K562 (cell line): ENCODE measurements at regions not wholly inside any gene's neighbourhood (a gene's known extent, or its start where the extent isn't known, plus 50 kb on each side); places are given as distances from the start of the nearest gene placed in this dataset.

Experiments
- ATAC-seq: fragments of 200-7000 bp; cut with Tn5 transposase; 3 replicates; pipeline ENCODE4 v1.9.1; 2020; ENCODE audit warnings: moderate library complexity
- BruUV-seq: library from RNA; stranded (reverse); fragments of 400-500 nt; replicated peaks from 2 replicates; lab custom pipeline; 2021; lab: Mats Ljungman, UMichigan
- CTCF ChIA-PET: fragments of 300-600 bp; formaldehyde crosslinking; extraction: SDS; loops from one replicate; lab custom pipeline; 2021; ENCODE audit warnings: low intra/inter-chr PET ratio; lab: Yijun Ruan, JAX
- POLR2A ChIA-PET: fragments of 300-600, 350-650 bp; sonication (Branson Sonifier 250); formaldehyde crosslinking; extraction: SDS; loops from one replicate; lab custom pipeline; 2021; ENCODE audit warnings: antibody characterized with exemption, inconsistent platforms; lab: Yijun Ruan, JAX
- DNase-seq, 4 experiments: peaks; one replicate each; pipeline versions ENCODE4 v3.0.0 to v3.0.0-alpha.2; 2011 to 2018; ENCODE audit warnings: low spot score in 3 of 4, mixed read lengths in 3 of 4; ENCODE audit errors: extremely low read depth in 1 of 4
- FAIRE-seq: peaks from 2 replicates; lab custom pipeline; 2011; peaks lifted over from hg19 to GRCh38; lab: Jason Lieb, UNC
- H2AFZ ChIP-seq: 2 replicates; pipeline ENCODE4 v1.6.0; 2011; ENCODE audit warnings: low read depth, low read length, control low read depth, inconsistent platforms
- H3K27ac ChIP-seq: fragments of 200-600 bp; 3 replicates; pipeline ENCODE4 v1.8.0; 2011; ENCODE audit warnings: low read depth, mild to moderate bottlenecking, control low read depth, inconsistent platforms, low read length, moderate library complexity, mixed read lengths; ENCODE audit errors: extremely low read depth
- H3K27me3 ChIP-seq, 2 experiments: fragments of 300-600 bp in 1 of 2; 2 replicates in 1 of 2; 3 replicates in 1 of 2; pipeline versions ENCODE4 v1.6.0 to v1.8.0; 2011; ENCODE audit warnings: inconsistent platforms in 2 of 2, low read length in 2 of 2, mild to moderate bottlenecking in 1 of 2, mixed read lengths in 1 of 2, moderate library complexity in 1 of 2; ENCODE audit not compliant: control insufficient read depth in 2 of 2, insufficient read depth in 2 of 2
- H3K36me3 ChIP-seq: fragments of 300-600 bp; 3 replicates; pipeline ENCODE4 v1.8.0; 2011; ENCODE audit warnings: mild to moderate bottlenecking, low read length, inconsistent platforms; ENCODE audit not compliant: control insufficient read depth, insufficient read depth
- H3K4me1 ChIP-seq, 2 experiments: fragments of 200-600 bp in 1 of 2; replicated peaks in 1 of 2; 2 replicates in 1 of 2; 3 replicates in 1 of 2; pipeline versions ENCODE4 v1.5.1 to v1.8.0; 2011; ENCODE audit warnings: inconsistent platforms in 2 of 2, low read length in 2 of 2, mild to moderate bottlenecking in 1 of 2, mixed read lengths in 1 of 2, moderate library complexity in 1 of 2; ENCODE audit not compliant: control insufficient read depth in 2 of 2, insufficient read depth in 2 of 2
- H3K4me2 ChIP-seq: 2 replicates; pipeline ENCODE4 v1.6.1; 2011; ENCODE audit warnings: low read length, control low read depth, inconsistent platforms, mixed read lengths; ENCODE audit not compliant: insufficient read depth
- H3K4me3 ChIP-seq: fragments of 200-600 bp; sonication (generic), shearing (Covaris generic); 2 replicates; pipeline ENCODE4 v1.5.1; 2016; ENCODE audit warnings: control low read depth, inconsistent platforms
- H3K79me2 ChIP-seq: fragments of 200-600 bp; 3 replicates; pipeline ENCODE4 v1.8.0; 2011; ENCODE audit warnings: low read length, inconsistent platforms; ENCODE audit not compliant: control insufficient read depth, insufficient read depth
- H3K9ac ChIP-seq, 2 experiments: 2 replicates each; pipeline versions ENCODE4 v1.6.0 to v1.6.1; 2011; ENCODE audit warnings: low read depth in 2 of 2, low read length in 2 of 2, control low read depth in 1 of 2, inconsistent platforms in 1 of 2, mild to moderate bottlenecking in 1 of 2, mixed read lengths in 1 of 2; ENCODE audit not compliant: insufficient read depth in 1 of 2
- H3K9me1 ChIP-seq: one replicate; pipeline ENCODE4 v1.6.0; 2011; ENCODE audit warnings: inconsistent platforms, mild to moderate bottlenecking, low read length, moderate library complexity; ENCODE audit not compliant: control insufficient read depth, insufficient read depth
- H3K9me3 ChIP-seq: replicated peaks from 2 replicates; pipeline ENCODE4 v1.5.1; 2011; ENCODE audit warnings: low read depth, low read length, inconsistent platforms; ENCODE audit not compliant: control insufficient read depth, insufficient read depth
- H4K20me1 ChIP-seq: replicated peaks from 2 replicates; pipeline ENCODE4 v1.6.1; 2011; ENCODE audit warnings: low read length, inconsistent platforms, mixed read lengths; ENCODE audit not compliant: control insufficient read depth, insufficient read depth
- AFF1 ChIP-seq, 2 experiments: fragments of 450-650 bp; IDR thresholded peaks; 2 replicates each; pipeline ENCODE4 v1.6.1; 2018; ENCODE audit warnings: mild to moderate bottlenecking in 2 of 2, low read depth in 1 of 2; ENCODE audit not compliant: partially characterized antibody in 2 of 2
- ATF1 ChIP-seq, 2 experiments: fragments of 450-650 bp in 1 of 2; IDR thresholded peaks; 2 replicates each; pipeline ENCODE4 v1.6.1; 2016; ENCODE audit warnings: missing compliant biosample characterization in 1 of 2, missing genetic modification characterization in 1 of 2
- BCOR ChIP-seq: fragments of 450-650 bp; IDR thresholded peaks from 2 replicates; pipeline ENCODE4 v1.6.1; 2016
- CSDE1 ChIP-seq, 2 experiments: fragments of 450-650 bp; IDR thresholded peaks; 2 replicates each; pipeline ENCODE4 v1.6.1; 2016; ENCODE audit warnings: mild to moderate bottlenecking in 1 of 2
- E2F3 ChIP-seq: fragments of 250-450 bp; sonication (Bioruptor Pico); IDR thresholded peaks from 2 replicates; pipeline ENCODE4 v1.4.0; 2020; ENCODE audit warnings: mild to moderate bottlenecking
- ILF3 ChIP-seq: fragments of 450-650 bp; IDR thresholded peaks from 2 replicates; pipeline ENCODE4 v1.6.1; 2018; ENCODE audit warnings: antibody characterized with exemption, mild to moderate bottlenecking, moderate library complexity, borderline replicate concordance
- STAT5A ChIP-seq: IDR thresholded peaks from 2 replicates; pipeline ENCODE4 v1.6.1; 2012; ENCODE audit warnings: low read length, inconsistent platforms, borderline replicate concordance
- USF2 ChIP-seq: sonication (generic); formaldehyde crosslinking; IDR thresholded peaks from 2 replicates; pipeline ENCODE4 v1.5.0; 2020; ENCODE audit warnings: missing genetic modification reagents
- ZFPM2 ChIP-seq: fragments of 250-450 bp; sonication (Bioruptor Pico); IDR thresholded peaks from 2 replicates; pipeline ENCODE4 v1.5.1; 2022; ENCODE audit warnings: mild to moderate bottlenecking
- ZNF121 ChIP-seq: sonication (generic); formaldehyde crosslinking; conservative IDR thresholded peaks from 2 replicates; pipeline ENCODE4 v1.8.0; 2022; ENCODE audit warnings: missing genetic modification reagents
- ZNF224 ChIP-seq: sonication (generic); formaldehyde crosslinking; IDR thresholded peaks from 2 replicates; pipeline ENCODE4 v1.8.0; 2022; ENCODE audit warnings: mild to moderate bottlenecking, missing genetic modification reagents
- ZNF239 ChIP-seq: fragments of 250-450 bp; sonication (Bioruptor Pico); IDR thresholded peaks from 2 replicates; pipeline ENCODE4 v1.4.0; 2020; ENCODE audit warnings: mild to moderate bottlenecking
- ZNF253 ChIP-seq: fragments of 250-450 bp; sonication (Bioruptor Pico); conservative IDR thresholded peaks from 2 replicates; pipeline ENCODE4 v1.6.1; 2021; ENCODE audit warnings: mild to moderate bottlenecking
- ZNF449 ChIP-seq: fragments of 250-450 bp; sonication (Bioruptor Pico); IDR thresholded peaks from 2 replicates; pipeline ENCODE4 v1.8.0; 2022; ENCODE audit warnings: moderate library complexity, mild to moderate bottlenecking, inconsistent platforms
- ZNF511 ChIP-seq: sonication (generic); formaldehyde crosslinking; IDR thresholded peaks from 2 replicates; pipeline ENCODE4 v1.8.0; 2022; ENCODE audit warnings: mild to moderate bottlenecking, missing genetic modification reagents
- ZNF583 ChIP-seq: fragments of 250-450 bp; sonication (Bioruptor Pico); IDR thresholded peaks from 2 replicates; pipeline ENCODE4 v1.4.0; 2020
- WGBS: fragments of 100-300 bp; shearing (Covaris generic); methylation state at CpG from one replicate; pipeline ENCODE4 v1.1.6; 2016; ENCODE audit warnings: low coverage, mixed read lengths; ENCODE audit not compliant: insufficient coverage; ENCODE audit errors: missing lambda C conversion rate; 5-methylcytosine and 5-hydroxymethylcytosine counted together
- in situ Hi-C: fragments of 300-500 bp; cut with MboI; formaldehyde crosslinking; loops from 4 replicates; pipeline ENCODE4 v1.15.0; 2018; ENCODE audit warnings: inconsistent platforms, mixed read lengths
- intact Hi-C: fragments of 100-400 bp; cut with micrococcal nuclease; formaldehyde crosslinking; loops from 2 replicates; pipeline ENCODE4 v1.14.2; 2022

GRCh38 chr5:67311208-67311607 is 114.6 kb upstream of the CD180 start:
- WGBS, result 0% methylated on average over 2 of the region's 2 CpGs
- no peak for DNase-seq
- no peaks in the 10 kb centered on the region for H3K9me1 ChIP-seq
- H3K27ac ChIP-seq, result no peak overlapping the region
- intact Hi-C loops, result no loop called here
- in situ Hi-C loops, result no loop called here
- H4K20me1 ChIP-seq, result no peaks in the 10 kb centered on the region
- H3K4me2 ChIP-seq, result no peak overlapping the region
- CTCF ChIA-PET, result no interaction called here
- H3K9me3 ChIP-seq, result no peaks in the 10 kb centered on the region
- TF ChIP-seq ZNF224 (CRISPR knock-in tag) (no peak), AFF1 (IDR thresholded peaks at IDR 0.05; ENCODE audit: low read depth in 1 of 2, partially characterized antibody in 2 of 2) (no peak), ZNF253 (no peak), ZNF449 (CRISPR knock-in tag) (no peak), BCOR (no peak), ZNF239 (CRISPR knock-in tag) (no peak), STAT5A (no peak), ILF3 (no peak), ZNF121 (CRISPR knock-in tag) (no peak), ZFPM2 (no peak), USF2 (CRISPR knock-in tag) (no peak), ZNF583 (no peak), ATF1 (CRISPR knock-in tag; IDR thresholded peaks at IDR 0.05) (no peak), ATF1 (tag; IDR thresholded peaks at IDR 0.05) (no peak), CSDE1 (IDR thresholded peaks at IDR 0.05) (no peak), ZNF511 (CRISPR knock-in tag) (no peak), E2F3 (CRISPR knock-in tag) (no peak)
- H3K27me3 ChIP-seq, result no peaks in the 10 kb centered on the region
- no peak for ATAC-seq
- no peaks in the 10 kb centered on the region for H3K36me3 ChIP-seq
- H3K4me3 ChIP-seq, result no peak overlapping the region
- no peaks in the 10 kb centered on the region for H3K4me1 ChIP-seq
- no peaks in the 10 kb centered on the region for H3K79me2 ChIP-seq
- no peak overlapping the region for H2AFZ ChIP-seq
- no peak overlapping the region for H3K9ac ChIP-seq
- FAIRE-seq, result no peak
- no TSS peak for BruUV-seq
- POLR2A ChIA-PET, result no interaction called here
